GM12872 (cell line): ENCODE measurements at regions not wholly inside any gene's neighbourhood (a gene's known extent, or its start where the extent isn't known, plus 50 kb on each side); places are given as distances from the start of the nearest gene placed in this dataset.

Experiments
- TF ChIP-seq, protein P1 (sequence below): IDR thresholded peaks from 3 replicates; pipeline ENCODE4 v1.5.1; 2011; ENCODE audit warnings: low read depth, mild to moderate bottlenecking, low read length, moderate library complexity; ENCODE audit not compliant: insufficient read depth

DNA sequence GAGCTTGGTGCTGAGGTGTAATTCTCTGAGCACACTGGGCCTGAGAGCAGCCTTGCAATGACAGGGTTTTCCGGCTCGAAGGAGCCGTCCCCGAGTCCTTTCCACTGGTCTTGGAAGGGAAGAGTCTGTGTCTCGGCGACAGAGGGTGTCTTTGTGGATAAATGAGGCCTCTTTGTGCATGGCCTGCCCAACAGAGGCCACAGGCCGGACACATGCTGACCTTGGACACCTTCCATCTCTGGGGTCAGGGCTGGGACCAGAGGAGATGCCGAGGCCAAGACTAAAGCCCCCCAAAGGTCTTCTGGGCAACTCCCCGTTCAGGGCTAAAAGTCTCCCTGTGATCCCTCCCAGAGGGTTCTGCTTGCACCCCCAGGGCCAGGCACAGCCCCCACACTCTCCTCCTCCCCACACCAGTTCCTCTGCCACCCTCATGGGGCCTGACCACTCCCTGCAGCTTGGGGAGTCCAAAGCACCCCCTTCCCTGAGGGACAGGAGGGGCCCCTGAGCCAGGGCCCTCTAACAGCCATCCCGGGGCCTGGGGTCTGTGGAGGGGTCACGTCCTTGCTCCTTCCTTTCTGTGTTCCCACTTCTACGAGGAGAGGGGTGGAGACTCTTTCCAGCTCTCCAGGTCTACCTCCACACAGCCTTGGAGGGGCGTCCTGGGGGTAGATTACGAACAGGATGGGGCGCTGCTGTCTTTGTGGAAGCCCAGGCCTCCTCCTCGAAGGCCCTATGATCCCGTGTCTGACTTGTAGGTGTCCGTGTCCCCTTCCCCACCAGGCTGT is 130.6 kb upstream of the FAM20C start:
- TF ChIP-seq, protein P1, sequence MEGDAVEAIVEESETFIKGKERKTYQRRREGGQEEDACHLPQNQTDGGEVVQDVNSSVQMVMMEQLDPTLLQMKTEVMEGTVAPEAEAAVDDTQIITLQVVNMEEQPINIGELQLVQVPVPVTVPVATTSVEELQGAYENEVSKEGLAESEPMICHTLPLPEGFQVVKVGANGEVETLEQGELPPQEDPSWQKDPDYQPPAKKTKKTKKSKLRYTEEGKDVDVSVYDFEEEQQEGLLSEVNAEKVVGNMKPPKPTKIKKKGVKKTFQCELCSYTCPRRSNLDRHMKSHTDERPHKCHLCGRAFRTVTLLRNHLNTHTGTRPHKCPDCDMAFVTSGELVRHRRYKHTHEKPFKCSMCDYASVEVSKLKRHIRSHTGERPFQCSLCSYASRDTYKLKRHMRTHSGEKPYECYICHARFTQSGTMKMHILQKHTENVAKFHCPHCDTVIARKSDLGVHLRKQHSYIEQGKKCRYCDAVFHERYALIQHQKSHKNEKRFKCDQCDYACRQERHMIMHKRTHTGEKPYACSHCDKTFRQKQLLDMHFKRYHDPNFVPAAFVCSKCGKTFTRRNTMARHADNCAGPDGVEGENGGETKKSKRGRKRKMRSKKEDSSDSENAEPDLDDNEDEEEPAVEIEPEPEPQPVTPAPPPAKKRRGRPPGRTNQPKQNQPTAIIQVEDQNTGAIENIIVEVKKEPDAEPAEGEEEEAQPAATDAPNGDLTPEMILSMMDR, result no peak

DNA sequence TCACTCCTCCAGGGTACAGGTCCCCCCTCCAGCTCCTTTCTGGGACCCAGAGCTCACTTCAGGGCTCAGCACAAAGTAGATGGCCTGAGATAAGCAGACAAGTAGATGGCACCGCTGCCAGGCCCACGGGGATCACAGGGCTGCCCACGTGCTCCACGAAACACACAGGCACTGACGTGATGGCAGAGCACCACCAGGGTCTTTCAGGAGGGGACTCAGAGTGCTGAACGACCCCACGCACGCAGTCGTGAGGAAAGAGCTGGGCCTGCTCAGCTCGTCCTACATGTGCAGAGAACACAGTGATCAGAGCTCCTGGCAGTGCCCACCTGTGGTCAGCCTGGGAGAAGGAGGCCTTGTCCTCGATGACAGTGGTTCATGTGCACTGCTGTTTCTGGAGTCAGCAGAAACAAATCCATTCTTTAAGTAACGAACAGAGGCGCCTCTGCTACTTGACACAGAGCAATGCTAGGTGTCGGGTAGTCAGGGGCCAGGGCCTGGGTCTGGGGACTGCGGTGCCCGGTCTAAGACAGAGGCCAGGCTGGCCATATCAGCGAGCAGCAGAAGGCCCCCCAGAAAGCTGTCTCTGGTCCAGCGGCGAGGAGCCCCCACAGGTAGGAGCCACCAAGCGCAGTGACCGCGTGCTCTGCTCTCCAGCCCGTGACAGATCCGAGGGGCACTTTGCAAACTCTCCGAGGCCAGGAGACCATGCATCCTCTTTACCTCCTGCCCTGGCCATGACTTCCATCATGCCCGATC is 129.8 kb upstream of the FAM20C start:
- TF ChIP-seq, protein P1, result no peak

DNA sequence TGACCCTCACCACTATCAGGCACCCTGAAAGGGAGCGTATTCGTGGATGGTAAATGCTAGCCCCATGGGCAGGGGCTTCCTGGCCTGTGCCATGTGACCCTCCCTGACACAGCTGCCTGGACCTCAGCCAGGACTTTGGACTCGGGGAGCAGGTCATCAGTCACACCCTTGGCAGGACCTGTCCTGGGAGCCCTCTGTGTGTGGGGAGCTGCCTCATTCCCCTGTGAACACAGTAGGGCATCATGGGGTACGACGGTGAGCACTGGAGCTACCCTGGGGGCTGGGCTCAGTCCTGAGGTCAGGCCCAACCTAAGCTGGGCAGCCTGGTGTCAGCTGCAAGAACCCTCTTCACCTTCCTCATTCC is 129.3 kb upstream of the FAM20C start:
- TF ChIP-seq, protein P1, result no peak

DNA sequence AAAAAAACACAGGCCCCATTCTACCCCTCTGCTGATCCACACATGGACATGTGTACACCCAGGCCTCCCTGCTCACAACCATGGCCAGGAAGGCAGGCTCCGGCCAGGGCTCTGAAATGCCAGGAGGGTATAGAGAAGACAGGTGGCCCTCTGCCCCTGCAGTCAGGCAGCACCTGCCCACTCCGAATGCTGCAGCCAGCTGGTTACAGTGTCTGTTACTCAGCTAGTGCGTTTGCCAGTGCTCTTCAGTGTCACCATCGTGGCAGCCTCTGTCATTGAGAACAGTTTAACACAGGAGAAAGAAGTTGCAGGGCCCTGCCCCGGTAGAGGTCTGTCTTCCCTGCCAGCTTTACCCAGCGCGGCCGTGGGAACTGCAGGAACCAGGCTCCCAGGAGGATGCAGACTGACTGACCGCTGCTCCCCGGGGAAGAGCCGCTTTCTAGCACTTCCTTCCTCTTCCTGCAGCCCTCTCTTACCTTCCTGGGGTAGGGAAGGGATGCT is 128.8 kb upstream of the FAM20C start:
- TF ChIP-seq, protein P1, result no peak

DNA sequence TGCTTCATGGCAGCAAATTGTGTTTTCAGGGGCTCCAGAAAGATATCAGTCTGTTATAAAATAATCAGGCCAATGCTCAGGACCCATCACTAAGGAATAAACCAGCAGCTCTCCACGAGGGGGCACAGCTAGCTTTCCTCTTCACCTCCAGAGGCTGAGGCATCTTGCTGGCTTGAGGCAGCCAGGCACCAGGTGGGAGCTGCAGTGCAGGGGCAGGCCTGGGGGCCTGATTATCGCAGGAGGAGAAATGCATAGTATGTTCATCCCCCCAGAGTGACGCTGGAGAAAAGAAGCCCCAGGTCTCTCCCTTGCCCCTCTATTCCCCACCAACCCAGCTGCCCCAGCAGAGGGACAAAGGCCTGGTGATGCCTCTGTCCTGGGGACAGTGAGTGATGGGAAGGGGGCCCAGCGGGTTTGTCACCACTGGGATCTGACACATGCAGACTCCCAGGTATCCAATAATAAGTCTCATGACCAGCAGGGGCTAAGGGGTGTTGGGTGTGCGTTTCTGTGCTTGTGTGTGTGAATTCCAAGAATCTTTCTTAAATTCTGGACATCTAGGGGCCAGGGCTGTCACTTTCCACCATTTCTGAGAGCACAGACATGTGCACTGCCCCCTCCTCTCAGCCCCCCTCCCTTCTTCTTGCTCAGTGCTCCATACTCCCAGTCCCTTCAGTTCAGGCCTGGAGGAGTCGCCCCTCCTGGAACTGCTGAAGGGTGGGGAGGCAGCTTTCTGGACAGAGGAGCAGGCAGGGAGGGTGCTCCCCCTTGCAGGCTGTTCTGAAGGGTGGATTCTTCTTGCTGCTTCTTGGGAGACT is 128.1 kb upstream of the FAM20C start:
- TF ChIP-seq, protein P1, result peak; percentile 17; the same call in 1 of the 3 replicates

DNA sequence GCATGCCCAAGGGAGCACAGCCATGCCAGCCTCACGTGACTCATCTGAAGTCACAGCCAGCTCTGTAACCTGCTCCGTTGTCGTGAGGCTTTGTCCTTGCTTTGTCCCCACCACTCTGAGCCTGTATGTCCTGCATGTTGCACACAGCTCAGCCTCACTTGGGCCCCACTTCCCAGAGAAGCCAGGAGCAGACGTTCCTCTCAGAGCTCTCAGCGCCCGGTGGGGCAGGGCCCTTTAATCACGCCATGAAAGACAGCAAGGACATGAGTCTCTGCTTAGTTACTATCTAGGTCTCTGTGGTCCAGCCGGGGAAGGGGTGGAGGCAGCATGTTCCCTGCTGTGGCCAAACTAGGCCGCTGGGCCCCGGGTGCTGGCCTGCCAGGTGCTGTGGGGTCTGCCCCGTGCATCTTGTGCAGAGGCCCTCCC is 127.4 kb upstream of the FAM20C start:
- TF ChIP-seq, protein P1, result no peak

DNA sequence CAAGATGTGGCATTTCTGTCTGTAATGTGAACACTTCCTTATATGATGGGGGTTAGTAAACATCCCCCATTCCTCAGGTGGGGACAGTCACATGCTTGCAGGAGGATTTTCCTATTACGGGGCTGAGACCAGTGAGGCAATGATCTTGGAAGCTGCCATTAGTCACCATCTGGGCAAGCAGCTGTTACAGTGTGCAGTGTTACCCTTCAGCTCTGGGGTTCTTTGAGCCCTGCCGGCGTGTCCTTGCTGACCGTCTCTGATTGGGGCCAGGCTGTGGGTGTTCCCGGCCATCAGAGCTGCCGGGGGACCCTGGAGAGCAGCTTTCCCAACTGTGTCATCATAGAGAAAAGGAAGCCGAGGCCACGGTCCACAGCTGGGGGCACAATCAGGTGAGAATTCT is 126.8 kb upstream of the FAM20C start:
- TF ChIP-seq, protein P1, result no peak
